Left lung (tissue), 4 donors: ENCODE measurements at regions not wholly inside any gene's neighbourhood (a gene's known extent, or its start where the extent isn't known, plus 50 kb on each side); places are given as distances from the start of the nearest gene placed in this dataset.

Experiments used
- ATAC-seq: fragments of 200-7000 bp; cut with Tn5 transposase; one replicate; pipeline ENCODE4 v1.9.1; 2020; ENCODE audit warnings: moderate library complexity
- DNase-seq, 4 donors: peaks; one replicate each; pipeline ENCODE4 v3.0.0-alpha.2; 2013 to 2020
- H3K27ac ChIP-seq, 2 donors: fragments of 200-600 bp; sonication (generic) in 1 of 2; one replicate each; pipeline versions ENCODE4 v1.5.0 to v1.8.0; 2020 to 2021
- H3K27me3 ChIP-seq, 2 donors: fragments of 200-600 bp; sonication (generic) in 1 of 2; one replicate each; pipeline versions ENCODE4 v1.5.0 to v1.8.0; 2020 to 2021
- H3K36me3 ChIP-seq, 2 donors: fragments of 200-600 bp; sonication (generic) in 1 of 2; one replicate each; pipeline versions ENCODE4 v1.5.0 to v1.8.0; 2020 to 2021
- H3K4me1 ChIP-seq, 2 donors: fragments of 200-600 bp; one replicate each; pipeline ENCODE4 v1.8.0; 2021
- H3K4me3 ChIP-seq, 2 donors: fragments of 200-600 bp; sonication (generic) in 1 of 2; one replicate each; pipeline versions ENCODE4 v1.5.0 to v1.8.0; 2020 to 2021; ENCODE audit warnings: mild to moderate bottlenecking in 1 of 2
- H3K9me3 ChIP-seq, 2 donors: fragments of 200-600 bp; sonication (generic) in 1 of 2; one replicate each; pipeline versions ENCODE4 v1.5.0 to v1.8.0; 2020 to 2021
- intact Hi-C, 2 donors: fragments of 100-400 bp; cut with DNase I; formaldehyde crosslinking; loops; one replicate each; pipeline versions ENCODE4 v1.11.2 to v1.14.2; 2022
- TF ChIP-seq, protein P1 (sequence below), 2 donors: fragments of 200-600 bp; sonication (generic) in 1 of 2; IDR thresholded peaks; one replicate each; pipeline versions ENCODE4 v1.5.0 to v1.8.0; 2021; ENCODE audit warnings: antibody characterized with exemption in 2 of 2
- donor health status: DM: no; HTN: yes; CAD: no.
- donor health status: DM: no; HTN: no; CAD: no.

DNA sequence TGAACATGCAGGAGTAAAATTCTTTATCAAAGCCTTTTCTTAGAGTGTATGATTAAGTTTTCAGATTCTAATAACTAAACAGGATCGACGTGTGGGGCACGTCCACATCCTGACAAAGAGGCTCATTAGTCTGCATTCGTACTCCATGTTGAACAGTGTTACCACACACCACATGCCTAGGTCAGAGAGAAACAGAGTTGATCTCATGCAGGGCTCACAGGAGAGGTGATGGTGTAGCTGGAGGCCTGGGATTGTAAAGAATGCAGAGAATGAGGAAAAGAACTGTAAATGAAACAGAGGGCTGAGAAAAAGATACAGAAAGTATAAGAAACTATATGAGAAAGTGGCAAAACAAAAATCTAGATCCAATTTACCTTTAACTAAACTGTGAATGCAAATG lies 632.5 kb downstream of the BCL11A start:
- Histone ChIP-seq H3K4me1 (no peaks in the 10 kb centered on the region), H3K27me3 (no peaks in the 10 kb centered on the region), H3K27ac (no peak overlapping the region), H3K36me3 (no peaks in the 10 kb centered on the region), H3K9me3 (no peaks in the 10 kb centered on the region), H3K4me3 (no peak overlapping the region)
- intact Hi-C loops, result no loop called here
- DNase-seq (no peak), ATAC-seq (no peak)
- TF ChIP-seq, protein P1, sequence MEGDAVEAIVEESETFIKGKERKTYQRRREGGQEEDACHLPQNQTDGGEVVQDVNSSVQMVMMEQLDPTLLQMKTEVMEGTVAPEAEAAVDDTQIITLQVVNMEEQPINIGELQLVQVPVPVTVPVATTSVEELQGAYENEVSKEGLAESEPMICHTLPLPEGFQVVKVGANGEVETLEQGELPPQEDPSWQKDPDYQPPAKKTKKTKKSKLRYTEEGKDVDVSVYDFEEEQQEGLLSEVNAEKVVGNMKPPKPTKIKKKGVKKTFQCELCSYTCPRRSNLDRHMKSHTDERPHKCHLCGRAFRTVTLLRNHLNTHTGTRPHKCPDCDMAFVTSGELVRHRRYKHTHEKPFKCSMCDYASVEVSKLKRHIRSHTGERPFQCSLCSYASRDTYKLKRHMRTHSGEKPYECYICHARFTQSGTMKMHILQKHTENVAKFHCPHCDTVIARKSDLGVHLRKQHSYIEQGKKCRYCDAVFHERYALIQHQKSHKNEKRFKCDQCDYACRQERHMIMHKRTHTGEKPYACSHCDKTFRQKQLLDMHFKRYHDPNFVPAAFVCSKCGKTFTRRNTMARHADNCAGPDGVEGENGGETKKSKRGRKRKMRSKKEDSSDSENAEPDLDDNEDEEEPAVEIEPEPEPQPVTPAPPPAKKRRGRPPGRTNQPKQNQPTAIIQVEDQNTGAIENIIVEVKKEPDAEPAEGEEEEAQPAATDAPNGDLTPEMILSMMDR (IDR thresholded peaks at IDR 0.05), result no peak

DNA sequence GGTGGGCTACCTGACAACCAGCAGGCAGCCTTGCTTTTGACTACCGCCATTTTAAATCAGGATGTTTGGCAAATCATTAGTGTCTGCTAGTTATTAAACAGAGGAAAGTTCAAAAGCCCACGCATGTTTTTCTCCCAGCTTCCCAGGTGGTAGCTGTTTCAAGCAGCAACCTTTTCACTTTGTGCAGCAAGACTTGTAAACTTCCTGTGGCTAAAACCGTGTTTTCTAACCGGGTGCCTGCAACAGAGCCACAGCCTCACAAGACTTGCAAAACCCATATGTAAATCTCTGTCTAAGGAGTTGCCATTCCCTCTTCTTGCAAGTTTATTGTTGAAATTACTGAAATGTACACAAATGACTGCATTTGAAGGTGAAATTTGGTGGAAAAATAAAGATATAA lies 633.1 kb downstream of the BCL11A start:
- TF ChIP-seq, protein P1 (IDR thresholded peaks at IDR 0.05), result no peak
- no peak overlapping the region for H3K4me3 ChIP-seq
- intact Hi-C loops, result no loop called here
- no peak for ATAC-seq
- no peak overlapping the region for H3K27ac ChIP-seq
- H3K4me1 ChIP-seq, result no peaks in the 10 kb centered on the region
- H3K27me3 ChIP-seq, result no peaks in the 10 kb centered on the region
- H3K36me3 ChIP-seq, result no peaks in the 10 kb centered on the region
- H3K9me3 ChIP-seq, result no peaks in the 10 kb centered on the region
- no peak for DNase-seq

DNA sequence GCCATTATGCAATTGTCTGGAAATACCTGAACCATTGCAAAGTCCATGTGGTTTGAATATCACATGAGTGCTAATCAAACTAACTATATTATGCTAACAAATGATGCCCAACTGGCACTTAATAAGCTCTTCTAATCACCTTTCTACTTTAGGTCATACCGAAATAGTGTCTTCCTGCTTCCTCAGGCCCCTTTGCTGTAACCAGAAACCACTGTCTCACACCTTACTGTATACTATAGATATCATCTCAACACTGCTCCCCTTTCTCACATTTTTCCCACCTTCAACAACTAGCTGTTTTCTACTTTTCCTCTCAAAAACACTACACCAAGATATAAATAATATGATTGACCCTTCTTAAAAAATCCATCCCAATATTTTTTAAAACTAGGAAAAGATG lies 633.9 kb downstream of the BCL11A start:
- DNase-seq, result no peak
- no peak overlapping the region for H3K4me3 ChIP-seq
- H3K36me3 ChIP-seq, result no peaks in the 10 kb centered on the region
- H3K4me1 ChIP-seq, result peaks cover 0 to 2% of the 10 kb centered on the region in 2 donors
- H3K27me3 ChIP-seq, result no peaks in the 10 kb centered on the region
- no peaks in the 10 kb centered on the region for H3K9me3 ChIP-seq
- TF ChIP-seq, protein P1 (IDR thresholded peaks at IDR 0.05), result no peak
- no peak for ATAC-seq
- intact Hi-C loops, result no loop called here
- H3K27ac ChIP-seq, result no peak overlapping the region

DNA sequence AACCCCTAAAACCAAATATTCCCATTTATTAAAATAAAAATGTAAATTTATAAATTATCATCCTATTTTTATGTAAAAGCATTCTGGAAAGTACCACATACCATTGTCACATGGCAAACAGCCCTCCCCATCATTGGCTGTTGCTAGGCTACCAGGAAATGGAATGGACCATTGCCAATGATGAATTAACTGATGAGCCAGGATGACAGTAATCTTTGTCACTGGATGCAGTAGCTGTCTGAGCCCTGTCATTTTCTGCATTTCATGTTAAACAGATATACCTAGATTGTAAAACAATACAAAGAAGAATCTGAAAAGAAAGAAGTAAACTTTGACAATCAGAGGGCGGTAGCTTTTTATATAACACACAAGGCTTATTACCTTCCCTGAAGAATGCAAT lies 641.4 kb downstream of the BCL11A start:
- DNase-seq (no peak), ATAC-seq (no peak)
- H3K27ac ChIP-seq, result no peak overlapping the region
- no peaks in the 10 kb centered on the region for H3K27me3 ChIP-seq
- no peaks in the 10 kb centered on the region for H3K9me3 ChIP-seq
- TF ChIP-seq, protein P1 (IDR thresholded peaks at IDR 0.05), result no peak
- H3K4me3 ChIP-seq, result no peak overlapping the region
- H3K36me3 ChIP-seq, result no peaks in the 10 kb centered on the region
- peaks cover 0 to 5% of the 10 kb centered on the region in 2 donors for H3K4me1 ChIP-seq
- intact Hi-C loops, result no loop called here

DNA sequence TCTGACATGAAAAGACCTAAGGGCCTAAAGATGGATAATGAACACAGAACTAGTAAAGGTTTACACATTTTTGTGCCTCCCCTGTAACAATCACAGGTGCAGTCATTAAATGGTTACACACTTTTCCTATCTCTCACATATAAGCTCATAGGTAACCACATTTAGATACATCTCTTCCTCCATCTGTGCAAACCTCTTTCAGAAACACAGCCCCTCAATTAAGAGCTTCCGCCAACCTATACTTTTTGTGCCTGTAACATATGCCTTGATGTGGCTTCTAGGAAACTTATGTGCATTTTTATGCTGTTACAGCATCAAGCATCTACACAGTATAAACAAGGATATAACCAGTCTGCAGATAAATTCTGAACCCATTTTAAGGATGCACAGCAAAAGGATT lies 643.3 kb downstream of the BCL11A start:
- Histone ChIP-seq H3K4me3 (no peak overlapping the region), H3K4me1 (peaks cover 0 to 5% of the 10 kb centered on the region in 2 donors), H3K27me3 (no peaks in the 10 kb centered on the region), H3K9me3 (no peaks in the 10 kb centered on the region), H3K27ac (no peak overlapping the region), H3K36me3 (no peaks in the 10 kb centered on the region)
- no peak for ATAC-seq
- no peak for DNase-seq
- intact Hi-C loops, result no loop called here
- TF ChIP-seq, protein P1 (IDR thresholded peaks at IDR 0.05), result no peak
